Endothelial cell of umbilical vein (primary cell): ENCODE measurements at regions not wholly inside any gene's neighbourhood (a gene's known extent, or its start where the extent isn't known, plus 50 kb on each side); places are given as distances from the start of the nearest gene placed in this dataset.

Experiments
- BruUV-seq: library from RNA; stranded (reverse); fragments of 400-500 nt; replicated peaks from 2 replicates; lab custom pipeline; 2021; lab: Mats Ljungman, UMichigan
- CTCF ChIA-PET: fragments of 300-600, 350-600 bp; sonication (Branson Sonifier 250); formaldehyde crosslinking; loops from one replicate; lab custom pipeline; 2021; ENCODE audit warnings: antibody characterized with exemption, inconsistent platforms; lab: Charles Lee
- POLR2A ChIA-PET: fragments of 300-600, 350-600 bp; sonication (Branson Sonifier 250); formaldehyde crosslinking; loops from one replicate; lab custom pipeline; 2021; ENCODE audit warnings: antibody characterized with exemption, inconsistent platforms; lab: Charles Lee
- DNase-seq: peaks from one replicate; pipeline ENCODE4 v3.0.0-alpha.2; 2011; ENCODE audit warnings: low read depth, low spot score
- FAIRE-seq: peaks from 2 replicates; lab custom pipeline; 2011; peaks lifted over from hg19 to GRCh38; lab: Jason Lieb, UNC
- H2AFZ ChIP-seq: 2 replicates; pipeline ENCODE4 v1.6.0; 2012; ENCODE audit warnings: low read depth, low read length, control low read depth, inconsistent platforms
- H3K27ac ChIP-seq: 2 replicates; pipeline ENCODE4 v1.5.1; 2011; ENCODE audit warnings: low read depth, mild to moderate bottlenecking, control low read depth, low read length, moderate library complexity; ENCODE audit not compliant: insufficient read depth
- H3K27me3 ChIP-seq, 2 experiments: 2 replicates each; pipeline versions ENCODE4 v1.6.0 to v1.6.1; 2011; ENCODE audit warnings: low read length in 2 of 2, mixed read lengths in 1 of 2; ENCODE audit not compliant: control insufficient read depth in 2 of 2, insufficient read depth in 2 of 2
- H3K36me3 ChIP-seq, 2 experiments: 2 replicates in 1 of 2; 3 replicates in 1 of 2; pipeline ENCODE4 v1.5.1; 2011; ENCODE audit warnings: low read length in 2 of 2, mild to moderate bottlenecking in 1 of 2, moderate library complexity in 1 of 2; ENCODE audit not compliant: control insufficient read depth in 2 of 2, insufficient read depth in 2 of 2; ENCODE audit errors: extremely low read depth in 1 of 2
- H3K4me1 ChIP-seq: 3 replicates; pipeline ENCODE4 v1.5.1; 2011; ENCODE audit warnings: mild to moderate bottlenecking, low read length; ENCODE audit not compliant: control insufficient read depth, insufficient read depth; ENCODE audit errors: extremely low read depth
- H3K4me2 ChIP-seq: 2 replicates; pipeline ENCODE4 v1.6.1; 2011; ENCODE audit warnings: low read length, control low read depth, mixed read lengths; ENCODE audit not compliant: insufficient read depth
- H3K4me3 ChIP-seq, 3 experiments: fragments of 200-600 bp in 1 of 3; sonication (generic), shearing (Covaris generic) in 1 of 3; replicated peaks in 1 of 3; 2 replicates each; pipeline ENCODE4 v1.5.1; 2011 to 2016; ENCODE audit warnings: control low read depth in 3 of 3, low read length in 3 of 3, mild to moderate bottlenecking in 2 of 3, inconsistent platforms in 1 of 3, low read depth in 1 of 3, moderate library complexity in 1 of 3; ENCODE audit not compliant: insufficient read depth in 1 of 3
- H3K79me2 ChIP-seq: 2 replicates; pipeline ENCODE4 v1.6.0; 2012; ENCODE audit warnings: low read length, inconsistent platforms; ENCODE audit not compliant: control insufficient read depth, insufficient read depth
- H3K9ac ChIP-seq: replicated peaks from 2 replicates; pipeline ENCODE3; 2011; ENCODE audit warnings: low read length, control low read depth; ENCODE audit not compliant: insufficient read depth; ENCODE audit errors: extremely low read depth
- H3K9me1 ChIP-seq: replicated peaks from 3 replicates; pipeline ENCODE4 v1.6.0; 2011; ENCODE audit warnings: mild to moderate bottlenecking, low read length; ENCODE audit not compliant: control insufficient read depth, insufficient read depth; ENCODE audit errors: extremely low read depth
- H3K9me3 ChIP-seq: replicated peaks from 2 replicates; pipeline ENCODE4 v1.5.1; 2012; ENCODE audit warnings: low read length, inconsistent platforms; ENCODE audit not compliant: control insufficient read depth, insufficient read depth
- H4K20me1 ChIP-seq: replicated peaks from 2 replicates; pipeline ENCODE3; 2011; ENCODE audit warnings: mild to moderate bottlenecking, low read length; ENCODE audit not compliant: control insufficient read depth, insufficient read depth; ENCODE audit errors: extremely low read depth
- EZH2 ChIP-seq: IDR thresholded peaks from 2 replicates; pipeline ENCODE4 v1.6.1; 2012; ENCODE audit warnings: borderline replicate concordance, low read depth, mild to moderate bottlenecking, moderate library complexity, low read length, inconsistent platforms; ENCODE audit not compliant: severe bottlenecking
- FOS ChIP-seq: IDR thresholded peaks from 2 replicates; pipeline ENCODE4 v1.6.1; 2011; ENCODE audit warnings: mild to moderate bottlenecking, low read length, moderate library complexity, borderline replicate concordance; ENCODE audit not compliant: insufficient read depth
- GATA2 ChIP-seq: IDR thresholded peaks from 2 replicates; pipeline ENCODE4 v1.7.0; 2011; ENCODE audit warnings: low read depth, mild to moderate bottlenecking, moderate library complexity, mixed read lengths, low read length; ENCODE audit not compliant: insufficient read length, insufficient read depth
- JUN ChIP-seq: IDR thresholded peaks from 2 replicates; pipeline ENCODE4 v1.6.1; 2011; ENCODE audit warnings: borderline replicate concordance, low read depth; ENCODE audit not compliant: insufficient read length, insufficient read depth
- MYC ChIP-seq: IDR thresholded peaks from one replicate; pipeline ENCODE4 v1.6.1; 2011; ENCODE audit warnings: mild to moderate bottlenecking, low read depth, low read length
- POLR2A ChIP-seq: IDR thresholded peaks from 2 replicates; pipeline ENCODE4 v1.6.1; 2012; ENCODE audit warnings: low read depth, mild to moderate bottlenecking, control low read depth, low read length
- POLR2AphosphoS5 ChIP-seq: IDR thresholded peaks from 2 replicates; pipeline ENCODE4 v1.6.1; 2012; ENCODE audit warnings: low read depth, mild to moderate bottlenecking, control low read depth, low read length, moderate library complexity; ENCODE audit not compliant: insufficient read depth
- dilution Hi-C: fragments of 300-500 bp; cut with MboI; formaldehyde crosslinking; loops from one replicate; pipeline ENCODE4 v1.15.0; 2019; ENCODE audit warnings: low sequenced_read_pairs; ENCODE audit not compliant: extremely low pct_ligation_motif_present
- intact Hi-C: fragments of 100-400 bp; cut with micrococcal nuclease; formaldehyde crosslinking; loops from one replicate; pipeline ENCODE4 v1.10.0; 2022
- TF ChIP-seq, protein P1 (sequence below), 2 donors: IDR thresholded peaks; 1 replicate in 1 of 2; 2 replicates in 1 of 2; pipeline ENCODE4 v1.5.1; 2011; ENCODE audit warnings: low read length in 2 of 2, mild to moderate bottlenecking in 2 of 2, moderate library complexity in 2 of 2, control low read depth in 1 of 2, inconsistent platforms in 1 of 2, low read depth in 1 of 2; ENCODE audit not compliant: insufficient read depth in 1 of 2; ENCODE audit errors: extremely low read depth in 1 of 2
- TF ChIP-seq, protein P2 (sequence below): IDR thresholded peaks from 2 replicates; pipeline ENCODE4 v1.6.1; 2011; ENCODE audit not compliant: insufficient read depth, insufficient read length

DNA sequence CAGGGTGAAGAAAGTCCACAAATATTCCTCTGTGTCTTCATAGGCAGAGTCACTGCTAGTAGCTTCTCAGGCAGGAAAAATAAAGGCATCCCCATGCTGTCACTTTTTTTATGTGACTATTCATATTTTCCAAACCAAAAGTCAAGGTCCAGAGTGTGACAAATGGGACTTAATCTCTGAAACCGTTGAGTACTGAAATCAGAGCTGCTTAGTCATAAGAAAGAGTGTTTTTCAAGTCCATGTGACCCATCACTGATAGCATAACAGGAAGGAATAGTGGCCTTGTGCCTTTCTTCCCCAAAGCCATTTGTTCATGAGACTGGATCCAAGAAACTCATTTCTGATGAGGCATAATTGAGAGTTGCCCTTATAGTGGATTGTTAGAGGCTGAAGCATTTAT is 210.3 kb upstream of the TSHZ2 start:
- no peaks in the 10 kb centered on the region for H3K4me1 ChIP-seq
- no peak overlapping the region for H2AFZ ChIP-seq
- no peaks in the 10 kb centered on the region for H3K27me3 ChIP-seq
- no peak for FAIRE-seq
- intact Hi-C loops, result loop anchor here (10.0 kb wide), 1 partner anchor 63 kb away; no protein-coding TSS in a partner anchor
- H3K4me2 ChIP-seq, result no peak overlapping the region
- no peak for DNase-seq
- no peaks in the 10 kb centered on the region for H3K79me2 ChIP-seq
- H3K27ac ChIP-seq, result no peak overlapping the region
- H4K20me1 ChIP-seq, result no peaks in the 10 kb centered on the region
- H3K9me1 ChIP-seq, result no peaks in the 10 kb centered on the region
- CTCF ChIA-PET, result no interaction called here
- BruUV-seq, result no TSS peak
- no peak for TF ChIP-seq EZH2
- no peak for TF ChIP-seq JUN
- TF ChIP-seq POLR2A, result no peak
- no peak for TF ChIP-seq MYC
- TF ChIP-seq, protein P1, sequence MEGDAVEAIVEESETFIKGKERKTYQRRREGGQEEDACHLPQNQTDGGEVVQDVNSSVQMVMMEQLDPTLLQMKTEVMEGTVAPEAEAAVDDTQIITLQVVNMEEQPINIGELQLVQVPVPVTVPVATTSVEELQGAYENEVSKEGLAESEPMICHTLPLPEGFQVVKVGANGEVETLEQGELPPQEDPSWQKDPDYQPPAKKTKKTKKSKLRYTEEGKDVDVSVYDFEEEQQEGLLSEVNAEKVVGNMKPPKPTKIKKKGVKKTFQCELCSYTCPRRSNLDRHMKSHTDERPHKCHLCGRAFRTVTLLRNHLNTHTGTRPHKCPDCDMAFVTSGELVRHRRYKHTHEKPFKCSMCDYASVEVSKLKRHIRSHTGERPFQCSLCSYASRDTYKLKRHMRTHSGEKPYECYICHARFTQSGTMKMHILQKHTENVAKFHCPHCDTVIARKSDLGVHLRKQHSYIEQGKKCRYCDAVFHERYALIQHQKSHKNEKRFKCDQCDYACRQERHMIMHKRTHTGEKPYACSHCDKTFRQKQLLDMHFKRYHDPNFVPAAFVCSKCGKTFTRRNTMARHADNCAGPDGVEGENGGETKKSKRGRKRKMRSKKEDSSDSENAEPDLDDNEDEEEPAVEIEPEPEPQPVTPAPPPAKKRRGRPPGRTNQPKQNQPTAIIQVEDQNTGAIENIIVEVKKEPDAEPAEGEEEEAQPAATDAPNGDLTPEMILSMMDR (IDR thresholded peaks at IDR 0.05; ENCODE audit: extremely low read depth in 1 of 2, insufficient read depth in 1 of 2, low read depth in 1 of 2, low read length in 2 of 2), result no peak
- no peak for TF ChIP-seq FOS
- TF ChIP-seq, protein P2, sequence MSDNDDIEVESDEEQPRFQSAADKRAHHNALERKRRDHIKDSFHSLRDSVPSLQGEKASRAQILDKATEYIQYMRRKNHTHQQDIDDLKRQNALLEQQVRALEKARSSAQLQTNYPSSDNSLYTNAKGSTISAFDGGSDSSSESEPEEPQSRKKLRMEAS, result no peak
- no peak for TF ChIP-seq POLR2AphosphoS5
- no peak for TF ChIP-seq GATA2
- POLR2A ChIA-PET, result no interaction called here
- no peaks in the 10 kb centered on the region for H3K36me3 ChIP-seq
- H3K4me3 ChIP-seq, result no peak overlapping the region
- no peak overlapping the region for H3K9ac ChIP-seq
- dilution Hi-C loops, result no loop called here
- H3K9me3 ChIP-seq, result no peaks in the 10 kb centered on the region
